CD14-positive monocyte (primary cell): ENCODE measurements at regions not wholly inside any gene's neighbourhood (a gene's known extent, or its start where the extent isn't known, plus 50 kb on each side); places are given as distances from the start of the nearest gene placed in this dataset.

Source experiments
- DNase-seq, 3 donors: peaks; one replicate each; pipeline ENCODE4 v3.0.0-alpha.2; 2011 to 2022
- H2AFZ ChIP-seq: 2 replicates; pipeline ENCODE4 v1.6.0; 2012; ENCODE audit warnings: mild to moderate bottlenecking, low read depth, low read length, inconsistent platforms; ENCODE audit not compliant: insufficient read depth, poor library complexity, severe bottlenecking
- H3K27ac ChIP-seq, 2 donors: 1 replicate in 1 of 2; 2 replicates in 1 of 2; pipeline ENCODE4 v1.5.1; 2012 to 2013; ENCODE audit warnings: low read length in 2 of 2, control low read depth in 1 of 2, inconsistent platforms in 1 of 2, low read depth in 1 of 2, mild to moderate bottlenecking in 1 of 2
- H3K27me3 ChIP-seq, 2 donors: one replicate each; pipeline versions ENCODE4 v1.6.0 to v1.6.1; 2011 to 2013; ENCODE audit warnings: low read length in 2 of 2; ENCODE audit not compliant: control insufficient read depth in 2 of 2, insufficient read depth in 2 of 2
- H3K36me3 ChIP-seq, 2 donors: replicated peaks in 1 of 2; 1 replicate in 1 of 2; 2 replicates in 1 of 2; pipeline versions ENCODE4 v1.5.1 to v1.6.1; 2012 to 2013; ENCODE audit warnings: low read length in 2 of 2, control low read depth in 1 of 2, inconsistent platforms in 1 of 2, mild to moderate bottlenecking in 1 of 2; ENCODE audit not compliant: insufficient read depth in 2 of 2, control insufficient read depth in 1 of 2
- H3K4me1 ChIP-seq, 2 donors: 1 replicate in 1 of 2; 2 replicates in 1 of 2; pipeline versions ENCODE4 v1.5.1 to v1.6.1; 2012 to 2013; ENCODE audit warnings: low read length in 2 of 2, control low read depth in 1 of 2, inconsistent platforms in 1 of 2, mild to moderate bottlenecking in 1 of 2, moderate library complexity in 1 of 2; ENCODE audit not compliant: insufficient read depth in 2 of 2, control insufficient read depth in 1 of 2
- H3K4me2 ChIP-seq: replicated peaks from 2 replicates; pipeline ENCODE3; 2012; ENCODE audit warnings: low read length, moderate library complexity, mild to moderate bottlenecking; ENCODE audit not compliant: poor library complexity, severe bottlenecking; ENCODE audit errors: extremely low read depth
- H3K4me3 ChIP-seq, 3 experiments: fragments of 200-600 bp in 1 of 3; sonication (generic) in 1 of 3; replicated peaks in 1 of 3; 1 replicate in 2 of 3; 2 replicates in 1 of 3; pipeline ENCODE4 v1.5.1; 2011 to 2013; ENCODE audit warnings: low read length in 3 of 3, mild to moderate bottlenecking in 3 of 3, control low read depth in 2 of 3, low read depth in 2 of 3, inconsistent platforms in 1 of 3, moderate library complexity in 1 of 3
- H3K79me2 ChIP-seq: 2 replicates; pipeline ENCODE4 v1.6.0; 2012; ENCODE audit warnings: mild to moderate bottlenecking, control low read depth, inconsistent platforms, low read length, moderate library complexity; ENCODE audit not compliant: insufficient read depth
- H3K9ac ChIP-seq: 2 replicates; pipeline ENCODE4 v1.6.0; 2017; ENCODE audit warnings: low read length, mild to moderate bottlenecking; ENCODE audit not compliant: insufficient read depth, poor library complexity, severe bottlenecking
- H3K9me3 ChIP-seq, 2 donors: replicated peaks in 1 of 2; 1 replicate in 1 of 2; 2 replicates in 1 of 2; pipeline versions ENCODE4 v1.5.1 to v1.6.1; 2012 to 2013; ENCODE audit warnings: low read length in 2 of 2, control low read depth in 1 of 2; ENCODE audit not compliant: control insufficient read depth in 1 of 2, insufficient read depth in 1 of 2
- H4K20me1 ChIP-seq: 2 replicates; pipeline ENCODE4 v1.6.0; 2012; ENCODE audit warnings: mild to moderate bottlenecking, low read length, control low read depth, moderate library complexity; ENCODE audit not compliant: insufficient read depth
- H3K27ac Mint-ChIP-seq, 7 donors: one replicate each; pipeline ENCODE4 v1.8.0; 2020; ENCODE audit warnings: mild to moderate bottlenecking in 7 of 7, mixed read lengths in 7 of 7, moderate library complexity in 6 of 7, inconsistent platforms in 2 of 7
- H3K27me3 Mint-ChIP-seq, 3 donors: one replicate each; pipeline ENCODE4 v1.8.0; 2021 to 2022; ENCODE audit warnings: low read depth in 3 of 3, mild to moderate bottlenecking in 3 of 3, mixed read lengths in 3 of 3, moderate library complexity in 3 of 3, inconsistent platforms in 1 of 3
- H3K36me3 Mint-ChIP-seq, 2 donors: one replicate each; pipeline ENCODE4 v1.8.0; 2020; ENCODE audit warnings: mixed read lengths in 2 of 2, inconsistent platforms in 1 of 2, mild to moderate bottlenecking in 1 of 2
- H3K4me1 Mint-ChIP-seq: one replicate; pipeline ENCODE4 v1.8.0; 2020; ENCODE audit warnings: mild to moderate bottlenecking, mixed read lengths
- H3K4me3 Mint-ChIP-seq, 2 donors: one replicate each; pipeline ENCODE4 v1.8.0; 2020; ENCODE audit warnings: mild to moderate bottlenecking in 2 of 2, mixed read lengths in 2 of 2, moderate library complexity in 1 of 2
- H3K9me3 Mint-ChIP-seq, 7 donors: one replicate each; pipeline ENCODE4 v1.8.0; 2020 to 2022; ENCODE audit warnings: mixed read lengths in 7 of 7, mild to moderate bottlenecking in 6 of 7, moderate library complexity in 6 of 7, inconsistent platforms in 2 of 7
- WGBS: methylation state at CpG from one replicate; pipeline ENCODE4 v1.1.5; 2013; ENCODE audit warnings: missing lambda C conversion rate; ENCODE audit not compliant: insufficient coverage; 5-methylcytosine and 5-hydroxymethylcytosine counted together
- intact Hi-C, 2 donors: fragments of 100-400 bp; cut with micrococcal nuclease; formaldehyde crosslinking; loops; one replicate each; pipeline versions ENCODE4 v1.15.0 to v1.15.1; 2023
- TF ChIP-seq, protein P1 (sequence below): fragments of 200-600 bp; IDR thresholded peaks from one replicate; pipeline ENCODE4 v1.8.0; 2022; ENCODE audit warnings: antibody characterized with exemption, mild to moderate bottlenecking

GRCh38 chr16:9235867-9236266, 144.4 kb downstream of the HAPSTR1 start:
- H3K4me3 Mint-ChIP-seq: no peak overlapping the region
- H3K9me3 Mint-ChIP-seq: peaks cover 3 to 14% (median 8%) of the 10 kb centered on the region in 7 donors
- Histone ChIP-seq H3K9ac (no peak overlapping the region), H4K20me1 (no peaks in the 10 kb centered on the region), H3K27ac (no peak overlapping the region), H2AFZ (no peak overlapping the region), H3K9me3 (peaks cover 0 to 15% of the 10 kb centered on the region in 2 donors), H3K4me2 (no peak overlapping the region), H3K4me3 (no peak overlapping the region), H3K36me3 (no peaks in the 10 kb centered on the region), H3K79me2 (no peaks in the 10 kb centered on the region), H3K27me3 (no peaks in the 10 kb centered on the region), H3K4me1 (no peaks in the 10 kb centered on the region)
- intact Hi-C loops: no loop called here
- no peak overlapping the region for H3K27ac Mint-ChIP-seq
- DNase-seq: no peak
- TF ChIP-seq, protein P1, sequence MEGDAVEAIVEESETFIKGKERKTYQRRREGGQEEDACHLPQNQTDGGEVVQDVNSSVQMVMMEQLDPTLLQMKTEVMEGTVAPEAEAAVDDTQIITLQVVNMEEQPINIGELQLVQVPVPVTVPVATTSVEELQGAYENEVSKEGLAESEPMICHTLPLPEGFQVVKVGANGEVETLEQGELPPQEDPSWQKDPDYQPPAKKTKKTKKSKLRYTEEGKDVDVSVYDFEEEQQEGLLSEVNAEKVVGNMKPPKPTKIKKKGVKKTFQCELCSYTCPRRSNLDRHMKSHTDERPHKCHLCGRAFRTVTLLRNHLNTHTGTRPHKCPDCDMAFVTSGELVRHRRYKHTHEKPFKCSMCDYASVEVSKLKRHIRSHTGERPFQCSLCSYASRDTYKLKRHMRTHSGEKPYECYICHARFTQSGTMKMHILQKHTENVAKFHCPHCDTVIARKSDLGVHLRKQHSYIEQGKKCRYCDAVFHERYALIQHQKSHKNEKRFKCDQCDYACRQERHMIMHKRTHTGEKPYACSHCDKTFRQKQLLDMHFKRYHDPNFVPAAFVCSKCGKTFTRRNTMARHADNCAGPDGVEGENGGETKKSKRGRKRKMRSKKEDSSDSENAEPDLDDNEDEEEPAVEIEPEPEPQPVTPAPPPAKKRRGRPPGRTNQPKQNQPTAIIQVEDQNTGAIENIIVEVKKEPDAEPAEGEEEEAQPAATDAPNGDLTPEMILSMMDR: no peak
- H3K27me3 Mint-ChIP-seq: peaks cover 4 to 13% (median 11%) of the 10 kb centered on the region in 3 donors
- WGBS: 100% methylated on average over 1 of the region's 2 CpGs
- no peaks in the 10 kb centered on the region for H3K4me1 Mint-ChIP-seq
- no peaks in the 10 kb centered on the region for H3K36me3 Mint-ChIP-seq

DNA sequence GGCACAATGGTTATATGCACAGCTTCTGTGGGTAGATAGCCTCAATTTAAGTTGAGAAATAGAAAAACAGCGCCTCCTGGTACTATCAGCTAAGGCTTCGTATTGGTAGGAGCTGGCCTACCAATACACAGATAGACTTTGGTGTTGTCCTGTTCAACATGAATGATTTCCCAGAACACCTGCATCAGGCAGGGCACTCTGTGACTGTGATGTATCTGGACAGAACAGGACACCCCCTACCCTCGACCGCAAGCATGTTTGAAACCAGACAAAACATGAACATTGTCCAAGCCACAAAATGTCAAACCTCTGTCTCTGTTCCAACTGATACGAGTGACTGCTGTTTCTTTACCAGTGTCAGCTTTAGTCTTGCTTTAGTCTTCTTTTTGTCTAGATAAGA, 144.9 kb downstream of the HAPSTR1 start:
- no peaks in the 10 kb centered on the region for H3K36me3 Mint-ChIP-seq
- H4K20me1 ChIP-seq: no peaks in the 10 kb centered on the region

More for the DNA sequence above, 144.9 kb downstream of the HAPSTR1 start:
- Histone ChIP-seq H3K36me3 (no peaks in the 10 kb centered on the region), H3K79me2 (no peaks in the 10 kb centered on the region), H3K27me3 (no peaks in the 10 kb centered on the region), H3K9me3 (peaks cover 0 to 15% of the 10 kb centered on the region in 2 donors), H3K4me3 (no peak overlapping the region), H3K4me2 (no peak overlapping the region), H3K4me1 (no peaks in the 10 kb centered on the region), H2AFZ (no peak overlapping the region), H3K27ac (no peak overlapping the region), H3K9ac (no peak overlapping the region)
- TF ChIP-seq, protein P1: no peak
- peaks cover 3 to 14% (median 8%) of the 10 kb centered on the region in 7 donors for H3K9me3 Mint-ChIP-seq
- peaks cover 4 to 11% (median 10%) of the 10 kb centered on the region in 3 donors for H3K27me3 Mint-ChIP-seq
- DNase-seq: no peak
- 100% methylated on average over 1 of the region's 5 CpGs for WGBS
- no peak overlapping the region for H3K4me3 Mint-ChIP-seq
- H3K27ac Mint-ChIP-seq: no peak overlapping the region
- intact Hi-C loops: no loop called here
- no peaks in the 10 kb centered on the region for H3K4me1 Mint-ChIP-seq
